WTC11 (cell line): ENCODE measurements at regions not wholly inside any gene's neighbourhood (a gene's known extent, or its start where the extent isn't known, plus 50 kb on each side); places are given as distances from the start of the nearest gene placed in this dataset.

Experiments
- ATAC-seq: fragments of 200-7000 bp; cut with Tn5 transposase; 2 replicates; pipeline ENCODE4 v1.10.0; 2021; ENCODE audit warnings: mild to moderate bottlenecking, moderate library complexity
- CTCF ChIA-PET: fragments of 300-600 bp; sonication (Branson Sonifier 250); formaldehyde crosslinking; loops from one replicate; lab custom pipeline; 2021; ENCODE audit warnings: antibody characterized with exemption; lab: Charles Lee
- POLR2A ChIA-PET: fragments of 350-600 bp; sonication (Branson Sonifier 250); formaldehyde crosslinking; loops from one replicate; lab custom pipeline; 2021; ENCODE audit warnings: antibody characterized with exemption; lab: Charles Lee
- DNase-seq: peaks from one replicate; pipeline ENCODE4 v3.0.0; 2021; ENCODE audit warnings: low spot score
- H3K27ac Mint-ChIP-seq: 2 replicates; pipeline ENCODE4 v1.8.0; 2021; ENCODE audit warnings: mixed read lengths
- H3K27me3 Mint-ChIP-seq: 2 replicates; pipeline ENCODE4 v1.8.0; 2021; ENCODE audit warnings: low read depth, mild to moderate bottlenecking, moderate library complexity, mixed read lengths
- H3K36me3 Mint-ChIP-seq: 2 replicates; pipeline ENCODE4 v1.8.0; 2021; ENCODE audit warnings: mixed read lengths
- H3K4me1 Mint-ChIP-seq: 2 replicates; pipeline ENCODE4 v1.8.0; 2022; ENCODE audit warnings: mixed read lengths
- H3K4me3 Mint-ChIP-seq: 2 replicates; pipeline ENCODE4 v1.8.0; 2021; ENCODE audit warnings: mild to moderate bottlenecking, moderate library complexity, mixed read lengths
- H3K9me3 Mint-ChIP-seq: 2 replicates; pipeline ENCODE4 v1.8.0; 2021; ENCODE audit warnings: mixed read lengths
- CBFB ChIP-seq: sonication (generic); formaldehyde crosslinking; IDR thresholded peaks from 2 replicates; pipeline ENCODE4 v1.8.1; 2022; ENCODE audit warnings: mild to moderate bottlenecking, low read depth, missing genetic modification reagents
- CREB1 ChIP-seq: sonication (generic); formaldehyde crosslinking; IDR thresholded peaks from 2 replicates; pipeline ENCODE4 v1.8.0; 2023; ENCODE audit warnings: mild to moderate bottlenecking, missing genetic modification reagents
- ESRRA ChIP-seq: sonication (generic); formaldehyde crosslinking; IDR thresholded peaks from 2 replicates; pipeline ENCODE4 v1.8.1; 2022; ENCODE audit warnings: mild to moderate bottlenecking, missing genetic modification reagents, borderline replicate concordance
- ETV6 ChIP-seq: sonication (generic); formaldehyde crosslinking; IDR thresholded peaks from 2 replicates; pipeline ENCODE4 v1.8.1; 2022; ENCODE audit warnings: mild to moderate bottlenecking, missing genetic modification reagents
- GABPB1 ChIP-seq: sonication (generic); formaldehyde crosslinking; IDR thresholded peaks from 2 replicates; pipeline ENCODE4 v1.8.1; 2023; ENCODE audit warnings: mild to moderate bottlenecking, missing genetic modification reagents
- HMGA2 ChIP-seq: fragments of 250-450 bp; sonication (Bioruptor Pico); IDR thresholded peaks from 2 replicates; pipeline ENCODE4 v1.4.0; 2021; ENCODE audit warnings: mild to moderate bottlenecking, moderate library complexity
- IRF2 ChIP-seq: sonication (generic); formaldehyde crosslinking; IDR thresholded peaks from 2 replicates; pipeline ENCODE4 v1.8.0; 2022; ENCODE audit warnings: low read depth, missing genetic modification reagents, borderline replicate concordance
- SOX15 ChIP-seq: fragments of 250-450 bp; sonication (Bioruptor Pico); IDR thresholded peaks from 2 replicates; pipeline ENCODE4 v1.9.0; 2021; ENCODE audit warnings: mild to moderate bottlenecking
- ZNF138 ChIP-seq: sonication (generic); formaldehyde crosslinking; conservative IDR thresholded peaks from 2 replicates; pipeline ENCODE4 v1.8.1; 2022; ENCODE audit warnings: mild to moderate bottlenecking, moderate library complexity, missing genetic modification reagents
- ZNF232 ChIP-seq: sonication (generic); formaldehyde crosslinking; IDR thresholded peaks from 2 replicates; pipeline ENCODE4 v1.8.0; 2022; ENCODE audit warnings: mild to moderate bottlenecking, missing genetic modification reagents
- ZNF396 ChIP-seq: fragments of 250-450 bp; sonication (Bioruptor Pico); IDR thresholded peaks from 2 replicates; pipeline ENCODE4 v1.8.0; 2021; ENCODE audit warnings: mild to moderate bottlenecking, moderate library complexity, borderline replicate concordance
- TF ChIP-seq, protein P1 (sequence below): sonication (generic); formaldehyde crosslinking; IDR thresholded peaks from 2 replicates; pipeline ENCODE4 v1.8.1; 2022; ENCODE audit warnings: mild to moderate bottlenecking, missing genetic modification reagents, moderate library complexity, borderline replicate concordance
- TF ChIP-seq, protein P2 (sequence below): sonication (generic); formaldehyde crosslinking; IDR thresholded peaks from 2 replicates; pipeline ENCODE4 v1.8.1; 2022; ENCODE audit warnings: mild to moderate bottlenecking, moderate library complexity, missing genetic modification reagents
- TF ChIP-seq, protein P3 (sequence below): sonication (generic); formaldehyde crosslinking; IDR thresholded peaks from 2 replicates; pipeline ENCODE4 v1.8.1; 2022; ENCODE audit warnings: low read depth, missing genetic modification reagents, borderline replicate concordance
- TF ChIP-seq, protein P4 (sequence below): fragments of 250-450 bp; sonication (Bioruptor Pico); IDR thresholded peaks from 2 replicates; pipeline ENCODE4 v1.9.0; 2021; ENCODE audit warnings: mild to moderate bottlenecking
- TF ChIP-seq, protein P5 (sequence below): sonication (generic); formaldehyde crosslinking; IDR thresholded peaks from 2 replicates; pipeline ENCODE4 v1.8.1; 2023; ENCODE audit warnings: mild to moderate bottlenecking, moderate library complexity, missing genetic modification reagents
- TF ChIP-seq, protein P6 (sequence below): fragments of 250-450 bp; sonication (Bioruptor Pico); IDR thresholded peaks from 2 replicates; pipeline ENCODE4 v1.8.0; 2021; ENCODE audit warnings: mild to moderate bottlenecking
- TF ChIP-seq, protein P7 (sequence below): fragments of 250-450 bp; sonication (Bioruptor Pico); IDR thresholded peaks from 2 replicates; pipeline ENCODE4 v1.9.0; 2021; ENCODE audit warnings: mild to moderate bottlenecking

DNA sequence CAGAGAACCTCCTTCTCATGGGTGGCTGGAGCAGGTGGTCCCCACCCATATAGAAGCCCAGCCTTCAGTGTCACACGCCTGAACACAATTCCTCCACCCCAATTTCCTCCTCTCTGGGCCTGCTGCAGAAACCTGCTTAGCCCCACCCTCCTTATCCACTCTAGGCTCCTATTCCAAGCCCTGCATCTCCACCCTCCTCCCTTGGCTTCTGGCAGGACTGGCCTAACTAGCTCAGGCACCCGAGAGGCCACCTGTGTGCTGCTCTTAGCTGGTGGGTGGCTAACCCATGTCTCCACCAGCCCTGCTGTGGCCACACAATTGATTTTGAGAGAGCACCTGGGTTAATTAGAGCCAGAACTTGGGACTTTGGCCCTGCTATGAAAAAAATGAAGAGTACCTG is 77.3 kb upstream of the ATP10B start:
- Mint-ChIP-seq H3K27me3 (no peaks in the 10 kb centered on the region), H3K27ac (no peak overlapping the region), H3K4me1 (peaks cover 44% of the 10 kb centered on the region), H3K36me3 (no peaks in the 10 kb centered on the region), H3K9me3 (no peaks in the 10 kb centered on the region; the same call in 1 of the 2 replicates), H3K4me3 (no peak overlapping the region)
- peak; percentile 49 for ATAC-seq
- POLR2A ChIA-PET, result no interaction called here
- TF ChIP-seq, protein P1, sequence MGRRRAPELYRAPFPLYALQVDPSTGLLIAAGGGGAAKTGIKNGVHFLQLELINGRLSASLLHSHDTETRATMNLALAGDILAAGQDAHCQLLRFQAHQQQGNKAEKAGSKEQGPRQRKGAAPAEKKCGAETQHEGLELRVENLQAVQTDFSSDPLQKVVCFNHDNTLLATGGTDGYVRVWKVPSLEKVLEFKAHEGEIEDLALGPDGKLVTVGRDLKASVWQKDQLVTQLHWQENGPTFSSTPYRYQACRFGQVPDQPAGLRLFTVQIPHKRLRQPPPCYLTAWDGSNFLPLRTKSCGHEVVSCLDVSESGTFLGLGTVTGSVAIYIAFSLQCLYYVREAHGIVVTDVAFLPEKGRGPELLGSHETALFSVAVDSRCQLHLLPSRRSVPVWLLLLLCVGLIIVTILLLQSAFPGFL (CRISPR knock-in tag), result no peak
- TF ChIP-seq IRF2 (CRISPR knock-in tag) (no peak), CREB1 (no peak), ETV6 (CRISPR knock-in tag) (no peak), GABPB1 (CRISPR knock-in tag) (no peak), ZNF232 (no peak), HMGA2 (CRISPR knock-in tag) (no peak), ESRRA (CRISPR knock-in tag) (no peak), CBFB (no peak), ZNF138 (CRISPR knock-in tag) (no peak), ZNF396 (no peak), SOX15 (CRISPR knock-in tag) (no peak)
- TF ChIP-seq, protein P2, sequence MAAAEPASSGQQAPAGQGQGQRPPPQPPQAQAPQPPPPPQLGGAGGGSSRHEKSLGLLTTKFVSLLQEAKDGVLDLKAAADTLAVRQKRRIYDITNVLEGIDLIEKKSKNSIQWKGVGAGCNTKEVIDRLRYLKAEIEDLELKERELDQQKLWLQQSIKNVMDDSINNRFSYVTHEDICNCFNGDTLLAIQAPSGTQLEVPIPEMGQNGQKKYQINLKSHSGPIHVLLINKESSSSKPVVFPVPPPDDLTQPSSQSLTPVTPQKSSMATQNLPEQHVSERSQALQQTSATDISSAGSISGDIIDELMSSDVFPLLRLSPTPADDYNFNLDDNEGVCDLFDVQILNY, result no peak
- TF ChIP-seq, protein P3, sequence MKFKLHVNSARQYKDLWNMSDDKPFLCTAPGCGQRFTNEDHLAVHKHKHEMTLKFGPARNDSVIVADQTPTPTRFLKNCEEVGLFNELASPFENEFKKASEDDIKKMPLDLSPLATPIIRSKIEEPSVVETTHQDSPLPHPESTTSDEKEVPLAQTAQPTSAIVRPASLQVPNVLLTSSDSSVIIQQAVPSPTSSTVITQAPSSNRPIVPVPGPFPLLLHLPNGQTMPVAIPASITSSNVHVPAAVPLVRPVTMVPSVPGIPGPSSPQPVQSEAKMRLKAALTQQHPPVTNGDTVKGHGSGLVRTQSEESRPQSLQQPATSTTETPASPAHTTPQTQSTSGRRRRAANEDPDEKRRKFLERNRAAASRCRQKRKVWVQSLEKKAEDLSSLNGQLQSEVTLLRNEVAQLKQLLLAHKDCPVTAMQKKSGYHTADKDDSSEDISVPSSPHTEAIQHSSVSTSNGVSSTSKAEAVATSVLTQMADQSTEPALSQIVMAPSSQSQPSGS (CRISPR knock-in tag), result no peak
- TF ChIP-seq, protein P4, sequence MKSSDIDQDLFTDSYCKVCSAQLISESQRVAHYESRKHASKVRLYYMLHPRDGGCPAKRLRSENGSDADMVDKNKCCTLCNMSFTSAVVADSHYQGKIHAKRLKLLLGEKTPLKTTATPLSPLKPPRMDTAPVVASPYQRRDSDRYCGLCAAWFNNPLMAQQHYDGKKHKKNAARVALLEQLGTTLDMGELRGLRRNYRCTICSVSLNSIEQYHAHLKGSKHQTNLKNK (CRISPR knock-in tag), result no peak
- TF ChIP-seq, protein P5, sequence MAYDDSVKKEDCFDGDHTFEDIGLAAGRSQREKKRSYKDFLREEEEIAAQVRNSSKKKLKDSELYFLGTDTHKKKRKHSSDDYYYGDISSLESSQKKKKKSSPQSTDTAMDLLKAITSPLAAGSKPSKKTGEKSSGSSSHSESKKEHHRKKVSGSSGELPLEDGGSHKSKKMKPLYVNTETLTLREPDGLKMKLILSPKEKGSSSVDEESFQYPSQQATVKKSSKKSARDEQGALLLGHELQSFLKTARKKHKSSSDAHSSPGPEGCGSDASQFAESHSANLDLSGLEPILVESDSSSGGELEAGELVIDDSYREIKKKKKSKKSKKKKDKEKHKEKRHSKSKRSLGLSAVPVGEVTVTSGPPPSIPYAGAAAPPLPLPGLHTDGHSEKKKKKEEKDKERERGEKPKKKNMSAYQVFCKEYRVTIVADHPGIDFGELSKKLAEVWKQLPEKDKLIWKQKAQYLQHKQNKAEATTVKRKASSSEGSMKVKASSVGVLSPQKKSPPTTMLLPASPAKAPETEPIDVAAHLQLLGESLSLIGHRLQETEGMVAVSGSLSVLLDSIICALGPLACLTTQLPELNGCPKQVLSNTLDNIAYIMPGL, result no peak
- TF ChIP-seq, protein P6, sequence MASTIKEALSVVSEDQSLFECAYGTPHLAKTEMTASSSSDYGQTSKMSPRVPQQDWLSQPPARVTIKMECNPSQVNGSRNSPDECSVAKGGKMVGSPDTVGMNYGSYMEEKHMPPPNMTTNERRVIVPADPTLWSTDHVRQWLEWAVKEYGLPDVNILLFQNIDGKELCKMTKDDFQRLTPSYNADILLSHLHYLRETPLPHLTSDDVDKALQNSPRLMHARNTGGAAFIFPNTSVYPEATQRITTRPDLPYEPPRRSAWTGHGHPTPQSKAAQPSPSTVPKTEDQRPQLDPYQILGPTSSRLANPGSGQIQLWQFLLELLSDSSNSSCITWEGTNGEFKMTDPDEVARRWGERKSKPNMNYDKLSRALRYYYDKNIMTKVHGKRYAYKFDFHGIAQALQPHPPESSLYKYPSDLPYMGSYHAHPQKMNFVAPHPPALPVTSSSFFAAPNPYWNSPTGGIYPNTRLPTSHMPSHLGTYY (CRISPR knock-in tag), result no peak
- TF ChIP-seq, protein P7, sequence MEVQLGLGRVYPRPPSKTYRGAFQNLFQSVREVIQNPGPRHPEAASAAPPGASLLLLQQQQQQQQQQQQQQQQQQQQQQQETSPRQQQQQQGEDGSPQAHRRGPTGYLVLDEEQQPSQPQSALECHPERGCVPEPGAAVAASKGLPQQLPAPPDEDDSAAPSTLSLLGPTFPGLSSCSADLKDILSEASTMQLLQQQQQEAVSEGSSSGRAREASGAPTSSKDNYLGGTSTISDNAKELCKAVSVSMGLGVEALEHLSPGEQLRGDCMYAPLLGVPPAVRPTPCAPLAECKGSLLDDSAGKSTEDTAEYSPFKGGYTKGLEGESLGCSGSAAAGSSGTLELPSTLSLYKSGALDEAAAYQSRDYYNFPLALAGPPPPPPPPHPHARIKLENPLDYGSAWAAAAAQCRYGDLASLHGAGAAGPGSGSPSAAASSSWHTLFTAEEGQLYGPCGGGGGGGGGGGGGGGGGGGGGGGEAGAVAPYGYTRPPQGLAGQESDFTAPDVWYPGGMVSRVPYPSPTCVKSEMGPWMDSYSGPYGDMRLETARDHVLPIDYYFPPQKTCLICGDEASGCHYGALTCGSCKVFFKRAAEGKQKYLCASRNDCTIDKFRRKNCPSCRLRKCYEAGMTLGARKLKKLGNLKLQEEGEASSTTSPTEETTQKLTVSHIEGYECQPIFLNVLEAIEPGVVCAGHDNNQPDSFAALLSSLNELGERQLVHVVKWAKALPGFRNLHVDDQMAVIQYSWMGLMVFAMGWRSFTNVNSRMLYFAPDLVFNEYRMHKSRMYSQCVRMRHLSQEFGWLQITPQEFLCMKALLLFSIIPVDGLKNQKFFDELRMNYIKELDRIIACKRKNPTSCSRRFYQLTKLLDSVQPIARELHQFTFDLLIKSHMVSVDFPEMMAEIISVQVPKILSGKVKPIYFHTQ, result no peak
- CTCF ChIA-PET, result interaction anchor here (1.1 kb wide), 1 partner anchor 30 kb away, joined by 3 read pairs; no protein-coding TSS in a partner anchor
- DNase-seq, result no peak
